ENCODE measurements at regions not wholly inside any gene's neighbourhood (a gene's known extent, or its start where the extent isn't known, plus 50 kb on each side); places are given as distances from the start of the nearest gene placed in this dataset.

GRCh38 chr11:15390857-15391256, 276.1 kb downstream of the INSC start:
- no peak for DNase-seq

GRCh38 chr11:15396778-15397177, 282.1 kb downstream of the INSC start:
- no peak for DNase-seq

- no peak for DNase-seq
These were observed 292.2 kb downstream of the INSC start for GRCh38 chr11:15406851-15407351.

DNA sequence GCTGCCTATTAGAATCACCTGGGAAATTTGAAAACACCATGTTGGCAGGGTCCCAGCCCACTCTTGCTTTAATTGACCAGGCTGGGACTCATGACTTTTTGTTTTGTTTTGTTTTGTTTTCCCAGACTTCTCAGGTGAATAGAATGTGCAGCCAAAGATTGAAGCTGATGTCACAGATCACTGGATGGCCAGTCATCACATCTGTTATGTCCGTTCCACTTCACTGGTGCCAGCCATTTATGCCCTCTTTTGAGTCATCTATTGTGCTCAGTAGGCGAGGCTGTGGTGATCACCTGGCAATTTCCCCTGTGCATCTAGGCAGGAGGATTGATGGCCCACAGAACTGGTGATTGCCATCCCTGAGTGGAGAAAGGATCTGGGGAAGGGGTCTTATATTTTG, 297.3 kb downstream of the INSC start:
- no peak for DNase-seq

DNA sequence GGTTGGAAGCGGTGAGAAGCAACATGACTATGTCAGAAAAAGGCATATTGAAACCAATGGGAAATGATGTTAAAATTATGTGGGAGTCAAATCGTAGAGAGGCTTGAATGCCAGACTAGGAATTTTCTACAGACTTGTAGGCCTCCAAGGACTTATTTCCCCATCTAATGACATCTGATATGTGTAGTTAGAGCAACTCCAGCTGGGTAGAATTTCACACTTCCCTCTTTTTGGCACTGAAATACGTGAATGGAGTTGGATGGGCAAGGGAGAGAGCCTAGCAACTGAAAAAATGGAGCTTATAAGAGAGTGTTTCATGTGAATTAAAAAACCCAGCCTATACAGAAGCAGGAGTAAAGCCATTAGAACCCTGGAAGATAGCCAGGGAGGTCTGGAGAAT, 304.2 kb downstream of the INSC start:
- DNase-seq, result no peak

DNA sequence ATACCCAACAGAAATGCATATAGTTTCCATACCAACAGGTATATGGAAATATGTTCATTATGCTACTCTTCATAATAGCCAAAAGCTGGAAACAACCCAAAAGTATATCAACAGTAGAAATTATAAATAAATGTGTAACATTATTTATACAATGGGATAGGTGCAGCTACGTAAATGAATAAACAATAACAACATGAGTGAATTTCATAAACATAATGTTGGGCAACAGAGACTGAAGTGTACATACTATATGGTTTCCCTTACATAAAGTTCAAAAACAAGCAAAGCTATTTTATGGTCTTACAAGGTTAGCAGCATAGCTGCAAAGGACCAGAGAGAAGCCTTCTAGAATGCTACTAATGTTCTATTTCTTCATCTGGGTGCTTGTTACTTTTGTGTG, 305.0 kb downstream of the INSC start:
- DNase-seq, result no peak

DNA sequence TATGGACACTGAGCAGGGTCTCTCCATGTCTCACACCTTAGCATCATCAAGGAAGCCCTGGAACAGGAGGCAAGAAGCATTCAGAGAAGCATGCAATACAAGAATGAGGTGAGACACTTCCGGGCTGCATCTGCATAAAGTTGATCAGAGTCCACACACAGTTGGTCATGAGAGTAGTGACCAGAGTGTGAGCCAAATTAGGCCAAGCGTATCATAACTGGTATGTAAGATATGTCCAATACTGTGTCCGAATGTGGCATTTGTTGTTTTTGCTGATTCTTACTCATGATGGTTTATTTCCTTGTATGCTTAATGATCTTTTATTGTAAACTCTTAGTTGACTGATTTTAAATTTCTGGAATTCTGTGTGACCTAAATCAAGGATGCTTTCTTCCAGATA, 315.7 kb downstream of the INSC start:
- no peak for DNase-seq

- no peak for DNase-seq
These were observed 319.8 kb downstream of the INSC start for GRCh38 chr11:15434529-15434928.

GRCh38 chr11:15446315-15446714, 331.6 kb downstream of the INSC start:
- DNase-seq, result no peak

- DNase-seq, result no peak
These were observed 332.2 kb downstream of the INSC start for GRCh38 chr11:15446929-15447328.

DNA sequence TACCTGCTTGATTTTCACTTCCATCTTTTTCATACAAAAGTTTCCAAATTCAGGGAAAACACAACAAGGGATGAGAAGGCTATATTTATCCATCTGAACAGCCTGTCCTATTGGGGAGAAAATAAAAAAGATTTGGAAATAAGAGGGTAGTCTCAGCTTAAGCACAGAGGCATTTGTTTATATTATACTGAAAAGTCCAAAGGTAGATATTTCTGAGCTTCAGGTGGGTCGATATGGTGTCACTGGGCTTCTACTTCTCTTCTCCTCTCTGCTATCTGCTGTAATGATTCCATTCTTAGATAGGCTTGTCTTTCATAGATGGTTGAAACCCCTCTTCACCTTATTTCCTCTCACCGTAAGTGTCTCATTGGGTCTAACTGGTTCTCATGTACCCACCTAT, 337.0 kb downstream of the INSC start:
- no peak for DNase-seq

DNA sequence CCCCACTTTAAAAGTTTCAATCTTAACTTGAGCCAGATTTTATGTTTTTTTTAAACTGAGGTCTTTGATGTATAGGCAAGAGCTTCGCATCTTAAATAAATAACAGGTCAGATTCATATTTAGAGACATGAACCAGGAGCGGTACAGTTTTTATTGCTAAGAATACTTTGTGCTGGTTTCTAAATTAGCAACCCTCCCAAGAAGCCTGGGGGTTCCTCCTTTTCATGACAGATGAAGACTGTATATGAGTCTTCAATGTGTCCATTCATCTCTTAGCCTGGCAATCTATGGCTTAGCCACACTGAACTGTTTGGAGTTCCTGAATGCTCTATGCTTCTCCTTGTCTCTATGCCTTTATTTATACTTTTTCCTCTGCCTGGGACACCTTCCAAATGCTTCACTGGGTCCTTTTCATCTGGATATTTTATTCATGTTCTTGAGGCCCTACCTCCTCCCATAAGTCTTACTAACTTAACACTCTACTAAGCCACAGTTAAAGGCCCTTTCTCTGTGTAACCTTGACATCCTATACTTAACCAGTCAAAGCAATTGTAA, 338.6 kb downstream of the INSC start:
- DNase-seq, result no peak

GRCh38 chr11:15468466-15468865, 353.7 kb downstream of the INSC start:
- no peak for DNase-seq

DNA sequence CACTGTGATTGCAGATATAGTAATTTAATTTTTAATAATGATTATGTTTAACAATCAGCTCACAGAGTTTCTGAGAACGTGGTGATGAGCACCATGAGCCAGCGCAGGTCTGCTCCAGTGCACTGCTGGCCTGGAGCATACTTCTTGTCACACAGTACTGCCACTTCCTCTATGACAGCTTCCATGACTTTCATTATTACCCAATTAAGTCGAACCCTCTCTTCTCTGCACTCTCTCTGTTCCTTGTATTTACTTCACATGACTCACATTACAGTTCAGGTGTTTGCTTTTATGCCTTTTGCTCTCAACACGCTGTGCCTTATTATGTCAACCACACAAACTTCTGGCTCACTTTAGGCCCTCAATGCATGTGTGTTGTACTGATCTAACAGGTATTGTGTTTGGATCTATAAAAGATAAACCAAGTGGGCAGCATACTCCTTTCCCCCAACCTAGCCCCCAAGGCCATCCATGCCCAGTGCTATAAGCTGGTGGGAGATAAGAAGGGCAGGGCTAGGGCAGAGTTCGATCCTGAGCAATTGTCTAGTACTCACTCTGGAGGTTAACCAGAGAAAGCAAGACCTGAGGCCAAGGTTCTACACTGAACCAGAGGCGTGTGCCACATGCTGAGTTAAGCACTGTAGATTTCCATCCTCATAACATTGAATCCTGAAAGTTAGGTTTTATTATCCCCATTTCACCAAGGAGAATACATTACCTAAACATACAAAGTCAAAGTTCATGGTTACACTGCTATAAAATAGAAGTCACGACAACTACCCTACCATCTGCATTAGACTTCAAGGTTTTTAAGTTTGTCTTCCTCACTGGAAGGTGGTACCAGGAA, 356.5 kb downstream of the INSC start:
- no peak for DNase-seq

- DNase-seq, result no peak
These were observed 357.4 kb downstream of the INSC start for GRCh38 chr11:15471895-15472799.

DNA sequence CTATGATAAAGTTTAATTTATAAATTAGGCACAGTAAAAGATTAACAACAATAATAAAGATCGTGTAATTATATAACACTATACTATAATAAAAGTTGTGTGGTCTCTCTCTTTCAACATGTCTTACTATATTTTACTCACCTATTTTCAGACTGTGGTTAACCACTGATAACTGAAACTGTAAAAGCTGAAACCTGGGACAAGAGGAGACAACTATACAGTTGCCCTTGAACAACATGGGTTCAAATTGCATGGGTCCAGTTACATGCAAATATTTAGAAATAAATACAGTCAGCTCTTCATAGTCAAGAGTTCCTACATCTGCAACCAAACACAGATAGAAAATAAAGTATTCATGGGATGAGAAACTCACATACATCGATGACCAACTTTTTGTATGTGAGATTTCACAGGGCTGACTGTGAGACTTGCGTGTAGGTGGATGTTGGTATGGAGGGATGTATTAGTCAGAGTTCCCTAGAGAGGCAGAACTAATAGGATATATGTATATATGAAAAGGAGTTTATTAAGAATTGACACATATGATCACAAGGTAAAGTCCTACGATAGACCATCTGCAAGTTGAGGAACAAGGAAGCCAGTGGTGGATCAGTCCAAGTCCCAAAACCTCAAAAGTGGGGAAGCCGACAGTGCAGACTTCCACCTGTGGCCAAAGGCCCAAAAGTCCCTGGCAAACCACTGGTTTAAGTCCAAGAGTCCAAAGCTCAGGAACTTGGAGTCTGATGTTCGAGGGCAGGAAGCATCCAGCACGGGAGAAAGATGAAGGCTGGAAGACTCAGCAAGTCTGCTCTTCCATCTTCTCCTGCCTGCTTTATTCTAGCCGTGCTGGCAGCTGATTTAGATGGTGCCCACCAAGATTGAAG, 359.5 kb downstream of the INSC start:
- DNase-seq, result no peak

GRCh38 chr11:15476371-15476917, 361.7 kb downstream of the INSC start:
- no peak for DNase-seq

DNA sequence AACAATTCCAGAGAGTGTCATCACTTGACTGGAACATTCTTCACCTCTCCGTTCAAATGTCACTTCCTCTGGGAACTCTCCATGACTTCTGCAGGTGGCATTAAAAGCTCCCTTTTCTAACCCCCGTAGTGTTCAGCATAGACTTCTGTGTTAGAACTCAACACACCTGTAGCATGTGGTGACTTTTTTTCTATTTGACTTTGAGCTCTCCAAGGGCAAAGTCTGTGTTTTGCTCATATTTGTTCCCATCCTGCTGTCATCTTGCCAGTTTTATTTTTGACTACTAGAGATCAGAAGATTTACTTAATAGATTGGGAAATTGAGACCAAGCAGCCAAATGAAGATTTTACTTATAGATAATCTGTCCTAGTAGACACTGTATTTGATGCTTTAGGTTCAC, 367.1 kb downstream of the INSC start:
- no peak for DNase-seq

GRCh38 chr11:15483205-15483604, 368.5 kb downstream of the INSC start:
- DNase-seq, result no peak

GRCh38 chr11:15484398-15484797, 369.7 kb downstream of the INSC start:
- no peak for DNase-seq

GRCh38 chr11:15485432-15485831, 370.7 kb downstream of the INSC start:
- no peak for DNase-seq

DNA sequence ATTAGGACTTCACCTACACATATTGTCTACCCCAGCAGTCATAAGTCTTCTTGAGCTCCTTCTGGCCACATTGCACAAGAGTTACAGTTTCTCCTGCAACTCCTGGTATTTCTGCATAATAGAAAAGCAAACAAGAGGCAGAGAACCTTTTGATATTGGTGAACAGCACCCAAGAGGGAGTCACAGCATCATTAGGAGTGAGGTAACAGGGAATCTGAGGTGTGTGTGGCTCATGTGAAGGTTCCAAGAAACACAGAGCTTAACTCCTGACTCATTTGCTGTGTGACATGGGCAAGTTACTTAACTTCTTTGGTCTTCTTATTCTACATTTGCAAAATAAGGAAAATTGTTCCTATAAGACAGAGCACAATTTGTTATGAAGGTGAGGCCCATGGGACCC, 374.6 kb downstream of the INSC start:
- DNase-seq, result no peak

Measured in NCI-H1436 treated with DMSO at 0.1 percent for 48 hours (cell line).